Uterus (tissue), 3 donors: ENCODE measurements at regions not wholly inside any gene's neighbourhood (a gene's known extent, or its start where the extent isn't known, plus 50 kb on each side); places are given as distances from the start of the nearest gene placed in this dataset.

Source experiments
- DNase-seq, 2 donors: peaks; one replicate each; pipeline ENCODE4 v3.0.0-alpha.2; 2019 to 2020
- H3K27ac ChIP-seq, 2 donors: fragments of 200-600 bp; sonication (generic); 1 replicate in 1 of 2; 2 replicates in 1 of 2; pipeline ENCODE4 v1.5.1; 2016 to 2018
- H3K27me3 ChIP-seq, 2 donors: fragments of 200-600 bp; sonication (generic); one replicate each; pipeline ENCODE4 v1.5.1; 2018 to 2019; ENCODE audit warnings: control low read depth in 1 of 2
- H3K36me3 ChIP-seq, 2 donors: fragments of 200-600 bp; sonication (generic); one replicate each; pipeline ENCODE4 v1.5.1; 2019; ENCODE audit warnings: control low read depth in 1 of 2
- H3K4me1 ChIP-seq, 2 donors: fragments of 200-600 bp; sonication (generic); one replicate each; pipeline ENCODE4 v1.5.1; 2018 to 2019; ENCODE audit warnings: control low read depth in 1 of 2
- H3K4me3 ChIP-seq, 2 donors: fragments of 200-600 bp; sonication (generic); 1 replicate in 1 of 2; 2 replicates in 1 of 2; pipeline ENCODE4 v1.5.1; 2018 to 2019; ENCODE audit warnings: mild to moderate bottlenecking in 1 of 2
- H3K9me3 ChIP-seq, 2 donors: fragments of 200-600 bp; sonication (generic); one replicate each; pipeline ENCODE4 v1.5.1; 2019; ENCODE audit warnings: control low read depth in 1 of 2
- CTCF ChIP-seq, 4 experiments: fragments of 200-600 bp in 2 of 4; fragments of 450-650 bp in 2 of 4; sonication (generic) in 2 of 4; IDR thresholded peaks; one replicate each; pipeline ENCODE4 v1.5.1; 2016 to 2019; ENCODE audit warnings: antibody characterized with exemption in 4 of 4, mild to moderate bottlenecking in 2 of 4, moderate library complexity in 1 of 4
- POLR2A ChIP-seq, 2 donors: fragments of 450-650 bp; IDR thresholded peaks; one replicate each; pipeline ENCODE4 v1.6.1; 2016; ENCODE audit warnings: antibody characterized with exemption in 2 of 2, mild to moderate bottlenecking in 1 of 2, moderate library complexity in 1 of 2
- intact Hi-C: fragments of 100-400 bp; cut with DNase I; formaldehyde crosslinking; loops from one replicate; pipeline ENCODE4 v1.15.1; 2023; ENCODE audit warnings: low total_unique reads
- donor health status: DM: yes; HTN: yes; CAD: no.

DNA sequence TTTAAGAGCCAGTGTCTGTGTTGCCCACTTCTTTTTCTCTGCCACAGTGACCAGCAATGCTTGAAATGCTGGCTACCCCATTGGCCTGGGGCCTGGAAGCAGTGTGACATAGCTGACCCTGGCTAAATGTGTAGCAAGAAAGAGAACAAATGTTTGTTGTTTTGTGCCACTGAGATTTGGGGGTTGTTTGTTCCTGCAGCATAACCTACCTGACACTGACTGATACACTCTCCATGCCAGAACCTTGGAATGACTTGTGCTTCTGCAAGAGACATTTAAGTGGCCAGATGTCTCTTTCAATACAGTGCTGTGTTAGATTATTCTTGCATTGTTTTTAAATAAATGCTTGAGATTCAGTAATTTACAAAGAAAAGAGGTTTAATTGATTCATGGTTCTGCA, 411.5 kb downstream of the TYW1 start:
- no peak overlapping the region for H3K4me3 ChIP-seq
- H3K4me1 ChIP-seq = peaks cover 0 to 5% of the 10 kb centered on the region in 2 donors
- H3K9me3 ChIP-seq = no peaks in the 10 kb centered on the region
- DNase-seq = no peak
- H3K36me3 ChIP-seq = no peaks in the 10 kb centered on the region
- no peaks in the 10 kb centered on the region for H3K27me3 ChIP-seq
- TF ChIP-seq CTCF (IDR thresholded peaks at IDR 0.05) (no peak), POLR2A (IDR thresholded peaks at IDR 0.05) (no peak)
- no peak overlapping the region for H3K27ac ChIP-seq
- intact Hi-C loops = no loop called here

- H3K36me3 ChIP-seq = no peaks in the 10 kb centered on the region
- peaks cover 0 to 5% of the 10 kb centered on the region in 2 donors for H3K4me1 ChIP-seq
- H3K27ac ChIP-seq = no peak overlapping the region
- no peak overlapping the region for H3K4me3 ChIP-seq
- DNase-seq = no peak
- TF ChIP-seq POLR2A (IDR thresholded peaks at IDR 0.05) (no peak), CTCF (IDR thresholded peaks at IDR 0.05) (no peak)
- no peaks in the 10 kb centered on the region for H3K9me3 ChIP-seq
- no peaks in the 10 kb centered on the region for H3K27me3 ChIP-seq
- intact Hi-C loops = no loop called here
Measured at GRCh38 chr7:67413670-67414069, 417.0 kb downstream of the TYW1 start.

DNA sequence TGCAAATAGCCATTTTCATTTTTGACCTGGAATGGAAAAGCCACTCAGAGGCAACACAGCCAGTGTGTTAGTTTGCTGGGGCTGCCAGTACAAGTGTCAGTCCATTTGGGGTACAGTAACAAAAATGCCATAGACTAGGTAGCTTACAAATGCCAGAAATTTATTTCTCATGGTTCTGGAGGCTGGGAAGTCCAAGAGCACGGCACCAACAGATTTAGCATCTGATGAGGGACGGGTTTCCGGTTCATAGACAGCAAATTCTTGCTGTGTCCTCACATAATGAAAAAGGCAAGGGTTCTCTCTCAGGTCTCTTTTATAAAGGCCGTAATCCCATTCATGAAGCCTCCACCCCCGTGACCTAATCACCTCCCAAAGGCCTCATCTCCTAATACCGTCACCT, 418.2 kb downstream of the TYW1 start:
- H3K27ac ChIP-seq = no peak overlapping the region
- H3K36me3 ChIP-seq = no peaks in the 10 kb centered on the region
- H3K9me3 ChIP-seq = no peaks in the 10 kb centered on the region
- DNase-seq = no peak
- H3K4me3 ChIP-seq = no peak overlapping the region
- intact Hi-C loops = no loop called here
- no peaks in the 10 kb centered on the region for H3K4me1 ChIP-seq
- no peak for TF ChIP-seq CTCF (IDR thresholded peaks at IDR 0.05)
- TF ChIP-seq POLR2A (IDR thresholded peaks at IDR 0.05) = no peak
- H3K27me3 ChIP-seq = no peaks in the 10 kb centered on the region

DNA sequence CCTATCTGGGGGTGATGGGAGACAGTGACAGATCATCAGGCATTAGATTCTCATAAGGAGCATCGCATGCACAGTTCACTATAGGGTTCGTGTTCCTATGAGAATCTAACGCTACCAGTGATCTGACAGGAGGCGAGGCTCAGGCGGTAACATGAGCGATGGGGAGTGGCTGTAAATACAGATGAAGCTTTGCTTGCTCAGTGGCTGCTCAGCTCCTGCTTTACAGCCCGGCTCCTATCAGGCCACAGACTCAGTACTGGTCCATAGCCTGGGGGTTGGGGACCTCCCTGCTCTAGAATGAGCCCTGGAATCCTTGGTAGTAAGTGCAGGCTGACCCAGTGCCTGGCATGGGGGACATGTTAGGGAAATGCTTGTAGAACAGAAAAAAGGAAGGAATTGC, 426.0 kb downstream of the TYW1 start:
- DNase-seq = no peak
- Histone ChIP-seq H3K4me1 (no peaks in the 10 kb centered on the region), H3K9me3 (no peaks in the 10 kb centered on the region), H3K27ac (no peak overlapping the region), H3K27me3 (no peaks in the 10 kb centered on the region), H3K4me3 (no peak overlapping the region), H3K36me3 (no peaks in the 10 kb centered on the region)
- intact Hi-C loops = no loop called here
- TF ChIP-seq POLR2A (IDR thresholded peaks at IDR 0.05) (no peak), CTCF (IDR thresholded peaks at IDR 0.05) (no peak)

DNA sequence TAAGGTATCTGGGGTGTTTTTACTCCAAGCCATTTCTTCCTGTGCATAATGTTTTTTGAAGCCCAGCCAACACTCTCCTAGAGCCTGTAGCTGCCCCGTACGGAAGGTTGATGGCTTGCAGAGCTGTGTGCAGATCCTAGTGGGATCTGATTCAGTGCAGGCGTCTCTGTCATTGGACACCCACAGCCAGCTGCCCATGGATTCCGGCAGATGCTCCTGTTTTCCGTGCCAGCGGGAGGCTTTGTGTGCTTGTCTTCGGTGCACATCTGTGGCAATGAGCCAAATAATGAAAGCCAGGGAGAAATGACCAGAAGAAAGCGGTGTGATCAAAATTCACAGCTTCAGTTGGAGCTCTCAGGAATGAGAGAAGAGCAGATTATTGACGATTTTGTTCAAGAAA, 426.4 kb downstream of the TYW1 start:
- no peaks in the 10 kb centered on the region for H3K27me3 ChIP-seq
- H3K4me3 ChIP-seq = no peak overlapping the region
- no peak overlapping the region for H3K27ac ChIP-seq
- DNase-seq = no peak
- H3K36me3 ChIP-seq = no peaks in the 10 kb centered on the region
- TF ChIP-seq POLR2A (IDR thresholded peaks at IDR 0.05) (no peak), CTCF (IDR thresholded peaks at IDR 0.05) (no peak)
- no peaks in the 10 kb centered on the region for H3K4me1 ChIP-seq
- intact Hi-C loops = no loop called here
- no peaks in the 10 kb centered on the region for H3K9me3 ChIP-seq
